Endodermal cell (in vitro differentiated cells): ENCODE measurements at regions not wholly inside any gene's neighbourhood (a gene's known extent, or its start where the extent isn't known, plus 50 kb on each side); places are given as distances from the start of the nearest gene placed in this dataset.

Experiments used
- DNase-seq: peaks from one replicate; pipeline ENCODE4 v3.0.0-alpha.2; 2017
- H3K27ac ChIP-seq: 2 replicates; pipeline ENCODE4 v1.5.1; 2013; ENCODE audit warnings: mild to moderate bottlenecking, low read depth, low read length, moderate library complexity
- H3K27me3 ChIP-seq: 2 replicates; pipeline ENCODE4 v1.6.1; 2013; ENCODE audit warnings: mild to moderate bottlenecking, low read length, moderate library complexity; ENCODE audit not compliant: insufficient read depth, control insufficient read depth, poor library complexity, severe bottlenecking
- H3K36me3 ChIP-seq: 2 replicates; pipeline ENCODE4 v1.7.0; 2013; ENCODE audit warnings: mild to moderate bottlenecking, low read length, moderate library complexity; ENCODE audit not compliant: control insufficient read depth, insufficient read depth
- H3K4me1 ChIP-seq: one replicate; pipeline ENCODE4 v1.7.0; 2013; ENCODE audit warnings: low read length; ENCODE audit not compliant: control insufficient read depth, insufficient read depth
- H3K4me3 ChIP-seq: 2 replicates; pipeline ENCODE4 v1.5.1; 2013; ENCODE audit warnings: mild to moderate bottlenecking, low read length, moderate library complexity
- H3K9ac ChIP-seq: 2 replicates; pipeline ENCODE4 v1.6.1; 2013; ENCODE audit warnings: mild to moderate bottlenecking, low read length, moderate library complexity; ENCODE audit not compliant: poor library complexity, severe bottlenecking; ENCODE audit errors: extremely low read depth
- H3K9me3 ChIP-seq: 2 replicates; pipeline ENCODE4 v1.6.1; 2013; ENCODE audit warnings: mild to moderate bottlenecking, low read length, moderate library complexity; ENCODE audit not compliant: control insufficient read depth
- H3K27ac Mint-ChIP-seq: 2 replicates; pipeline ENCODE4 v1.8.0; 2020; ENCODE audit warnings: mixed read lengths
- H3K27me3 Mint-ChIP-seq: 2 replicates; pipeline ENCODE4 v1.8.0; 2021; ENCODE audit warnings: mild to moderate bottlenecking, mixed read lengths; ENCODE audit not compliant: insufficient read depth
- H3K36me3 Mint-ChIP-seq: 2 replicates; pipeline ENCODE4 v1.8.0; 2020; ENCODE audit warnings: low read depth, mixed read lengths
- H3K4me1 Mint-ChIP-seq: 2 replicates; pipeline ENCODE4 v1.8.0; 2020; ENCODE audit warnings: mixed read lengths
- H3K4me3 Mint-ChIP-seq: 2 replicates; pipeline ENCODE4 v1.8.0; 2020; ENCODE audit warnings: mild to moderate bottlenecking, moderate library complexity, mixed read lengths
- H3K9me3 Mint-ChIP-seq: 2 replicates; pipeline ENCODE4 v1.8.0; 2020; ENCODE audit warnings: mild to moderate bottlenecking, mixed read lengths
- CTCF ChIP-seq: fragments of 200-600 bp; sonication (generic); conservative IDR thresholded peaks from 2 replicates; pipeline ENCODE4 v1.5.0; 2021; ENCODE audit warnings: antibody characterized with exemption, mild to moderate bottlenecking
- WGBS, 2 experiments: methylation state at CpG; one replicate each; pipeline versions ENCODE4 v1.1.5 to v1.1.7; 2013; ENCODE audit warnings: missing lambda C conversion rate in 2 of 2, mixed read lengths in 1 of 2; ENCODE audit not compliant: insufficient coverage in 1 of 2, insufficient read length in 1 of 2; 5-methylcytosine and 5-hydroxymethylcytosine counted together

DNA sequence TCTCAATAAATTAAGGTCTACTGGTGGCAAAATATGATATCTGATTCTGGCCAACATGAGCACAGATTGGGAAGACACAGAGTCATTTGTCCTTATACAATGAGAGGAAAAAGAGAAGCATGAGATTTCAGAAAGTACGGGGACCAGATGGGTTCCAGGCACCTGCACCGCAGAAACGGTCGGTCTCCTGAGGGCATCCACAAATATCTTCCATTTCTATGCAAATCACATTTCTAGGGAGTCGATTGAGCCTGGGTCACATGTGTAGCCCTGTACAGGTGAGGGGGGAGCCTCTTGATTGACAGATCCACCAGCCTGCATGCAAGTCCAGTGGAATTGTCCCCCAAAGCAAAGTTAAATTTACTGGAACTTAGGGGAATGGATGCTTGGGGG lies 415.6 kb downstream of the NPHP4 start:
- no peaks in the 10 kb centered on the region for H3K27me3 ChIP-seq
- no peak overlapping the region for H3K9ac ChIP-seq
- no peak for DNase-seq
- no peaks in the 10 kb centered on the region for H3K9me3 ChIP-seq
- WGBS, 2 experiments: 93% methylated on average over 5 of the region's 5 CpGs; no CpG with 5 or more reads in 1 of the 2 experiments
- no peak for TF ChIP-seq CTCF
- Mint-ChIP-seq H3K36me3 (no peaks in the 10 kb centered on the region), H3K27ac (no peak overlapping the region), H3K27me3 (peaks cover 14% of the 10 kb centered on the region), H3K9me3 (no peaks in the 10 kb centered on the region), H3K4me1 (peaks cover 12% of the 10 kb centered on the region), H3K4me3 (no peak overlapping the region)
- H3K36me3 ChIP-seq: no peaks in the 10 kb centered on the region
- H3K27ac ChIP-seq: no peak overlapping the region
- H3K4me1 ChIP-seq: no peaks in the 10 kb centered on the region
- no peak overlapping the region for H3K4me3 ChIP-seq

- H3K27me3 ChIP-seq: no peaks in the 10 kb centered on the region
- DNase-seq: peak; percentile 24
- TF ChIP-seq CTCF: no peak
- Mint-ChIP-seq H3K27me3 (peaks cover 10% of the 10 kb centered on the region), H3K36me3 (no peaks in the 10 kb centered on the region), H3K9me3 (peaks cover 3% of the 10 kb centered on the region), H3K4me1 (peaks cover 12% of the 10 kb centered on the region), H3K27ac (no peak overlapping the region), H3K4me3 (no peak overlapping the region)
- H3K36me3 ChIP-seq: no peaks in the 10 kb centered on the region
- H3K27ac ChIP-seq: no peak overlapping the region
- no peak overlapping the region for H3K4me3 ChIP-seq
- WGBS, 2 experiments: 87 to 90% methylated on average over 5 to 9 of the region's 9 CpGs
- H3K9me3 ChIP-seq: no peaks in the 10 kb centered on the region
- H3K9ac ChIP-seq: no peak overlapping the region
- H3K4me1 ChIP-seq: no peaks in the 10 kb centered on the region
Measured at GRCh38 chr1:5576011-5576672, 416.1 kb downstream of the NPHP4 start.

DNA sequence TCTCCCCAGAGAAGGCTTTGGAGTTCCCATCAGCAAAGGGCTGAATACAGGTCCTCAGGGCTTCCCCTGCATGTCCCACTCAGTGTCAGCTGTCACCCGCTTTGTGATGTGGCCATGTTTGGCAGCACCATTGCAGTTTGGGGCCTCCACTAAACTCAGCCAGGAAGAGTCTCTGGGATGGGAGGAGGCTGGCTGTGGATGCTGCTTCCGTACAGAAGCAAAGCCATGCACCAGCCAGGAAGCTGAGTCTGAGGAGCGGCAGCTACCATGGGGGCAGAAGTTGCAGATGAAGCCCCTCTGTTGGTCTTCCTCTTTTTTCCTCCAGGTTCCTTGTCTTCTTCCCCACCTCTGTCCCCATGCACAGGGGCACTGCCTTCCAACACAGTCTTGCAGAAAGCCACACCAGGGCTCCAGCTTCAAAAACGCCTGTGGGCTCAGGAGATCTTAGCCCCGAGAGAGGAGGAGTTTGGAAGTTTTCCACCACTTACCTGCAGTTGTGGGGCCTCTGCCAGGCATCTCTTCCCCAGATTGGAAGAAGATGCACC lies 416.8 kb downstream of the NPHP4 start:
- Histone ChIP-seq H3K4me1 (no peaks in the 10 kb centered on the region), H3K36me3 (no peaks in the 10 kb centered on the region), H3K9me3 (no peaks in the 10 kb centered on the region), H3K9ac (no peak overlapping the region), H3K4me3 (no peak overlapping the region), H3K27me3 (no peaks in the 10 kb centered on the region), H3K27ac (no peak overlapping the region)
- Mint-ChIP-seq H3K4me1 (peaks cover 12% of the 10 kb centered on the region), H3K4me3 (no peak overlapping the region), H3K27me3 (peaks cover 10% of the 10 kb centered on the region), H3K36me3 (no peaks in the 10 kb centered on the region), H3K27ac (no peak overlapping the region), H3K9me3 (peaks cover 8% of the 10 kb centered on the region)
- DNase-seq: peak; percentile 25
- TF ChIP-seq CTCF: no peak
- 90 to 93% methylated on average over 5 of the region's 5 CpGs for WGBS, 2 experiments
